Panc1 (cell line): ENCODE measurements at regions not wholly inside any gene's neighbourhood (a gene's known extent, or its start where the extent isn't known, plus 50 kb on each side); places are given as distances from the start of the nearest gene placed in this dataset.
A peak's percentile ranks its signal among the peaks of the same experiment; 100 is the strongest.
"Not testable (repeated sequence)": the region's sequence is repeated elsewhere in the genome, so short reads cannot be mapped to it uniquely, and the experiment has no call there.

Experiments
- CTCF ChIP-seq: fragments of 450-650 bp; IDR thresholded peaks from 2 replicates; pipeline ENCODE4 v1.5.1; 2017; ENCODE audit warnings: mild to moderate bottlenecking
- REST ChIP-seq, 2 experiments: IDR thresholded peaks; 2 replicates each; pipeline ENCODE4 v1.6.1; 2011 to 2012; ENCODE audit warnings: low read depth in 2 of 2, control low read depth in 1 of 2, low read length in 1 of 2, mild to moderate bottlenecking in 1 of 2, moderate library complexity in 1 of 2; ENCODE audit not compliant: insufficient read depth in 1 of 2

- TF ChIP-seq REST (IDR thresholded peaks at IDR 0.05; ENCODE audit: insufficient read depth in 1 of 2, low read depth in 2 of 2, low read length in 1 of 2) = peak; percentile 81 to 86
- not testable (repeated sequence) for TF ChIP-seq CTCF
Observed at GRCh38 chr20:64327550-64328317, 72.2 kb downstream of the PCMTD2 start.
